Hepatocyte (in vitro differentiated cells): ENCODE measurements at regions not wholly inside any gene's neighbourhood (a gene's known extent, or its start where the extent isn't known, plus 50 kb on each side); places are given as distances from the start of the nearest gene placed in this dataset.

Experiments
- DNase-seq: peaks from one replicate; pipeline ENCODE4 v3.0.0-alpha.2; 2016; ENCODE audit warnings: low spot score
- H2AFZ ChIP-seq: fragments of 200-600 bp; sonication (generic); 2 replicates; pipeline ENCODE4 v1.6.0; 2016; ENCODE audit warnings: antibody characterized with exemption, mild to moderate bottlenecking
- H3K27ac ChIP-seq: fragments of 200-600 bp; sonication (generic); 2 replicates; pipeline ENCODE4 v1.5.1; 2016; ENCODE audit warnings: mild to moderate bottlenecking
- H3K27me3 ChIP-seq: fragments of 200-600 bp; sonication (generic); 2 replicates; pipeline ENCODE4 v1.6.1; 2016
- H3K36me3 ChIP-seq: fragments of 200-600 bp; sonication (generic); replicated peaks from 2 replicates; pipeline ENCODE4 v1.5.1; 2016; ENCODE audit warnings: low read depth; ENCODE audit not compliant: insufficient read depth
- H3K4me1 ChIP-seq: fragments of 200-600 bp; sonication (generic); 2 replicates; pipeline ENCODE4 v1.5.1; 2016; ENCODE audit warnings: mild to moderate bottlenecking, moderate library complexity; ENCODE audit not compliant: insufficient read depth
- H3K4me2 ChIP-seq: fragments of 200-600 bp; sonication (generic); 2 replicates; pipeline ENCODE4 v1.6.0; 2016
- H3K4me3 ChIP-seq: fragments of 200-600 bp; sonication (generic); 2 replicates; pipeline ENCODE4 v1.5.1; 2016; ENCODE audit warnings: mild to moderate bottlenecking
- H3K79me2 ChIP-seq: fragments of 200-600 bp; sonication (generic); 2 replicates; pipeline ENCODE4 v1.6.0; 2017; ENCODE audit warnings: mild to moderate bottlenecking
- H3K9me2 ChIP-seq: fragments of 200-600 bp; sonication (generic); replicated peaks from 2 replicates; pipeline ENCODE4 v1.6.0; 2017; ENCODE audit warnings: mild to moderate bottlenecking; ENCODE audit not compliant: insufficient read depth
- H3K9me3 ChIP-seq: fragments of 200-600 bp; sonication (generic); 2 replicates; pipeline ENCODE4 v1.5.1; 2016; ENCODE audit warnings: low read depth, mild to moderate bottlenecking
- H4K20me1 ChIP-seq: fragments of 200-600 bp; sonication (generic); 2 replicates; pipeline ENCODE4 v1.6.0; 2016; ENCODE audit warnings: mild to moderate bottlenecking; ENCODE audit not compliant: insufficient read depth, poor library complexity, severe bottlenecking
- CTCF ChIP-seq: fragments of 200-600 bp; sonication (generic); IDR thresholded peaks from 2 replicates; pipeline ENCODE4 v1.5.1; 2016; ENCODE audit warnings: antibody characterized with exemption, mild to moderate bottlenecking; ENCODE audit not compliant: poor library complexity
- EZH2 ChIP-seq: fragments of 200-600 bp; sonication (generic); IDR thresholded peaks from 2 replicates; pipeline ENCODE4 v1.6.1; 2016; ENCODE audit warnings: antibody characterized with exemption, mild to moderate bottlenecking, borderline replicate concordance
- EZH2phosphoT487 ChIP-seq: fragments of 200-600 bp; sonication (generic); IDR thresholded peaks from one replicate; pipeline ENCODE4 v1.6.1; 2018; ENCODE audit warnings: antibody characterized with exemption, mild to moderate bottlenecking, low read depth, moderate library complexity; ENCODE audit not compliant: unreplicated experiment, severe bottlenecking
- WGBS: methylation state at CpG from one replicate; pipeline ENCODE4 v1.1.6; 2016; ENCODE audit warnings: low lambda C conversion rate; ENCODE audit errors: missing lambda C conversion rate; 5-methylcytosine and 5-hydroxymethylcytosine counted together

GRCh38 chr2:223519471-223519870 is 82.7 kb downstream of the SCG2 start:
- no peak overlapping the region for H2AFZ ChIP-seq
- H3K4me2 ChIP-seq = no peak overlapping the region
- no peaks in the 10 kb centered on the region for H4K20me1 ChIP-seq
- no peaks in the 10 kb centered on the region for H3K36me3 ChIP-seq
- TF ChIP-seq CTCF = no peak
- TF ChIP-seq EZH2phosphoT487 = no peak
- no peak for TF ChIP-seq EZH2
- no peak overlapping the region for H3K27ac ChIP-seq
- no peak for DNase-seq
- no peaks in the 10 kb centered on the region for H3K9me2 ChIP-seq
- H3K4me1 ChIP-seq = no peaks in the 10 kb centered on the region
- H3K79me2 ChIP-seq = no peaks in the 10 kb centered on the region
- H3K27me3 ChIP-seq = no peaks in the 10 kb centered on the region
- H3K4me3 ChIP-seq = no peak overlapping the region
- H3K9me3 ChIP-seq = no peaks in the 10 kb centered on the region

- H3K4me2 ChIP-seq = no peak overlapping the region
- H3K36me3 ChIP-seq = no peaks in the 10 kb centered on the region
- no peak overlapping the region for H3K4me3 ChIP-seq
- H3K4me1 ChIP-seq = no peaks in the 10 kb centered on the region
- no peaks in the 10 kb centered on the region for H3K27me3 ChIP-seq
- no peaks in the 10 kb centered on the region for H3K79me2 ChIP-seq
- H4K20me1 ChIP-seq = no peaks in the 10 kb centered on the region
- no peak for DNase-seq
- H2AFZ ChIP-seq = no peak overlapping the region
- no peak overlapping the region for H3K27ac ChIP-seq
- no peaks in the 10 kb centered on the region for H3K9me2 ChIP-seq
- TF ChIP-seq EZH2 (no peak), EZH2phosphoT487 (no peak), CTCF (no peak)
- 92% methylated on average over 2 of the region's 2 CpGs for WGBS
- H3K9me3 ChIP-seq = no peaks in the 10 kb centered on the region
Observed at GRCh38 chr2:223522796-223523195, 79.4 kb downstream of the SCG2 start.

- TF ChIP-seq EZH2phosphoT487 = no peak
- no peak for TF ChIP-seq EZH2
- Histone ChIP-seq H3K4me2 (no peak overlapping the region), H2AFZ (no peak overlapping the region), H3K9me2 (no peaks in the 10 kb centered on the region), H3K4me3 (no peak overlapping the region), H3K4me1 (no peaks in the 10 kb centered on the region), H4K20me1 (no peaks in the 10 kb centered on the region), H3K27ac (no peak overlapping the region), H3K79me2 (no peaks in the 10 kb centered on the region), H3K36me3 (no peaks in the 10 kb centered on the region), H3K9me3 (no peaks in the 10 kb centered on the region), H3K27me3 (no peaks in the 10 kb centered on the region)
- WGBS = 94% methylated on average over 4 of the region's 4 CpGs
- DNase-seq = no peak
Observed at GRCh38 chr2:223523551-223524001, 78.6 kb downstream of the SCG2 start.

- no peaks in the 10 kb centered on the region for H3K79me2 ChIP-seq
- H3K4me1 ChIP-seq = no peaks in the 10 kb centered on the region
- H3K9me2 ChIP-seq = no peaks in the 10 kb centered on the region
- WGBS = 97% methylated on average over 1 of the region's 1 CpG
- no peaks in the 10 kb centered on the region for H3K27me3 ChIP-seq
- DNase-seq = no peak
- H3K4me3 ChIP-seq = no peak overlapping the region
- no peak overlapping the region for H3K4me2 ChIP-seq
- no peak overlapping the region for H3K27ac ChIP-seq
- no peak for TF ChIP-seq EZH2
- no peaks in the 10 kb centered on the region for H4K20me1 ChIP-seq
- H3K36me3 ChIP-seq = no peaks in the 10 kb centered on the region
- H3K9me3 ChIP-seq = no peaks in the 10 kb centered on the region
- no peak overlapping the region for H2AFZ ChIP-seq
Observed at GRCh38 chr2:223524066-223524465, 78.1 kb downstream of the SCG2 start.

- no peak overlapping the region for H2AFZ ChIP-seq
- no peaks in the 10 kb centered on the region for H3K4me1 ChIP-seq
- no peaks in the 10 kb centered on the region for H4K20me1 ChIP-seq
- no peak overlapping the region for H3K27ac ChIP-seq
- H3K4me2 ChIP-seq = no peak overlapping the region
- DNase-seq = no peak
- H3K79me2 ChIP-seq = no peaks in the 10 kb centered on the region
- TF ChIP-seq EZH2 (no peak), EZH2phosphoT487 (no peak), CTCF (no peak)
- H3K9me2 ChIP-seq = no peaks in the 10 kb centered on the region
- no peaks in the 10 kb centered on the region for H3K27me3 ChIP-seq
- no peaks in the 10 kb centered on the region for H3K36me3 ChIP-seq
- H3K4me3 ChIP-seq = no peak overlapping the region
- H3K9me3 ChIP-seq = no peaks in the 10 kb centered on the region
Observed at GRCh38 chr2:223526106-223526505, 76.1 kb downstream of the SCG2 start.
